Skeletal muscle tissue (tissue), 3 donors: ENCODE measurements at regions not wholly inside any gene's neighbourhood (a gene's known extent, or its start where the extent isn't known, plus 50 kb on each side); places are given as distances from the start of the nearest gene placed in this dataset.

Experiments used
- H3K27ac ChIP-seq: one replicate; pipeline ENCODE4 v1.7.0; 2013; ENCODE audit warnings: mild to moderate bottlenecking, low read depth, low read length, inconsistent platforms
- H3K27me3 ChIP-seq, 3 donors: one replicate each; pipeline ENCODE4 v1.7.0; 2013; ENCODE audit warnings: low read length in 3 of 3; ENCODE audit not compliant: control insufficient read depth in 3 of 3, insufficient read depth in 3 of 3
- H3K36me3 ChIP-seq, 3 donors: one replicate each; pipeline ENCODE4 v1.7.0; 2013; ENCODE audit warnings: low read length in 3 of 3; ENCODE audit not compliant: control insufficient read depth in 3 of 3, insufficient read depth in 3 of 3
- H3K4me1 ChIP-seq, 3 donors: one replicate each; pipeline ENCODE4 v1.7.0; 2013; ENCODE audit warnings: low read length in 3 of 3, mild to moderate bottlenecking in 3 of 3; ENCODE audit not compliant: control insufficient read depth in 3 of 3, insufficient read depth in 3 of 3
- H3K4me3 ChIP-seq, 3 donors: one replicate each; pipeline ENCODE4 v1.7.0; 2013; ENCODE audit warnings: low read length in 3 of 3
- H3K9ac ChIP-seq, 3 donors: one replicate each; pipeline ENCODE4 v1.7.0; 2013; ENCODE audit warnings: low read length in 3 of 3, mild to moderate bottlenecking in 3 of 3, moderate library complexity in 2 of 3, low read depth in 1 of 3
- H3K9me3 ChIP-seq, 3 donors: one replicate each; pipeline ENCODE4 v1.7.0; 2013; ENCODE audit warnings: low read length in 3 of 3; ENCODE audit not compliant: control insufficient read depth in 3 of 3
- donor health status: Osteomylitis.

DNA sequence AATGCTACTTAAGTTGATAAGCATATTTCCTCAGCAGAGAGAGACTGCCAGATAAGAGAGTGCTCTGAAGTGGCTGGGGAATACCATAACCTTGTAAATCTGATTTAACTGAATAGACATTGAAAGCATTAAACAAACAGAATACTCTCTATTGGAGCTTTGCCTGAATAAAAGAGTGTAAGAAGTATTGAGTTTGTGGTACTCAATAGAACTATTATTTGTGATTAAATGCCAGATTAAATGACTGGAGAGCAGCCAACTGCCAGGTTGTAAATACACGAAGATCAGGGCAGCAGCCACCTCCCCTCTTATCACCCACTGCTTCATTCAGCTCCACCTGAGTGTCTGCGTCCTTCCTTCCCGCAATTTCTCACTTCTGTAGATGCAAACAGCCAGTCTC lies 373.6 kb downstream of the DCDC2C start:
- no peak overlapping the region for H3K27ac ChIP-seq
- no peaks in the 10 kb centered on the region for H3K36me3 ChIP-seq
- no peak overlapping the region for H3K4me3 ChIP-seq
- H3K9me3 ChIP-seq, result no peaks in the 10 kb centered on the region
- no peaks in the 10 kb centered on the region for H3K4me1 ChIP-seq
- no peaks in the 10 kb centered on the region for H3K27me3 ChIP-seq
- H3K9ac ChIP-seq, result no peak overlapping the region

DNA sequence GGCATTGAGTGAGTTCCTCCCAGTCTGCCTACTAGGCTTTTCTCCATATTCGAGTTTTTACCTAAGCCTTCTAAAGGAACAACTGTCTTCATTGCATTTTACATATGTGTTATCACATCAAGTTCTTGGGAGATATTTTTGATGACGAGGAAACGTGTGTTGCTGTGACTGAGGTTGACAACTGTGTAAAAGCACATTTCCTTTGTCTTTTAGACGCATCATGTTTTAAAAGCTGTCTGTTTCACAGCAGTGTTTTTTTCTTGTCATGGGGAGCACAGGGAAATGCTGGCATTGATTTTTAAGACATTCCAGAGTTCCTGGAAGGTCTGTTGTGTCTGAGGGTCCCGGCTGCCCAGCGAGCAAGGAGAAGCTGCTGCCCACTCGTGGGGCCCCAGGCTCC lies 381.8 kb downstream of the DCDC2C start:
- Histone ChIP-seq H3K4me1 (no peaks in the 10 kb centered on the region), H3K9me3 (no peaks in the 10 kb centered on the region), H3K27ac (no peak overlapping the region), H3K4me3 (no peak overlapping the region), H3K9ac (no peak overlapping the region), H3K36me3 (no peaks in the 10 kb centered on the region), H3K27me3 (no peaks in the 10 kb centered on the region)

DNA sequence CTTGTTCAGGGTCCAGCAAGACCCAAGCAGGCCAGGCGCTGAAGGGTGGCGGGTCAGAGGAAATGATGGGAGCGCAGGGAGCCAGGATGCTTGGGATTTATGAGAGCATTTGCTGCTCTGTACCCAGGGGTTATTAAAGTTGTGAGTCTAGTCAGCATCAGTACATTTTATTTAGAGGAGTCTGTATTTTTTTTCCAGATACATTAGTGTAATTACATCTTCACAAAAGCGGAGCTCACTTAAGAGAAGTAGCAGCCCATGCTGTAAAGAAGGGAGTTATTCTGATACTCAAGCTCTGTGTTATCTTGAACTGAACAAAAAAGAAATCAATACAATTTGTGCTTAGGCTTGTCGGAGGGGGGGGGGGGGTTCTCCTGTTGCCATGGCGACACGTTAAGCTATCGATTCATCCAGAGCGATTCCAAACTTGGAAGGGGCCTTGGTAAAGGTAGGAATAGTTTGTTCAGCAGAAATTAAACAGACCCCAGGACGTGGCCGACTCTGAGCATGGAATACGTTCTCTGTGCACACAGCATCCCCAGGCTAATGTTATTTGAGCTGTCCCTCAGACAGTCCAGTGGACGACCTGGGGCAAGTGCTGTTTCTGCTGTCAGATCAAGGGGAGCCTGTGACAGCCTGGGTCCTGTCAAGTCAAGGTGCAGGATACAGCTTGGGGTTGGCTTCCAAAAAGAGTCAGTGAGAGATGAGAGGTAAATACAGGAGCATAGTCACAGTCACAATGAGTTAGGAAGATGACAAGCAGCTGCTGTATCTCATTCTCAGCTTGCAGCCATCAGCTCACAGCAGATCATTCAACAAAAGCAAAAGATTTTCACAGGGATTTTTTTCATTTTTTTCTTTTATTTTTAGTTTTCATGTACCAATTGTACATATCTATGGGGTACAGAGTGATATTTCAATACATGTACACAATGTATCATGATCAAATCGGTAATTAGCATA lies 387.6 kb downstream of the DCDC2C start:
- Histone ChIP-seq H3K9me3 (no peaks in the 10 kb centered on the region), H3K9ac (no peak overlapping the region), H3K27me3 (peaks cover 0 to 2% (median 0%) of the 10 kb centered on the region in 3 donors), H3K4me1 (no peaks in the 10 kb centered on the region), H3K27ac (no peak overlapping the region), H3K4me3 (no peak overlapping the region), H3K36me3 (no peaks in the 10 kb centered on the region)

DNA sequence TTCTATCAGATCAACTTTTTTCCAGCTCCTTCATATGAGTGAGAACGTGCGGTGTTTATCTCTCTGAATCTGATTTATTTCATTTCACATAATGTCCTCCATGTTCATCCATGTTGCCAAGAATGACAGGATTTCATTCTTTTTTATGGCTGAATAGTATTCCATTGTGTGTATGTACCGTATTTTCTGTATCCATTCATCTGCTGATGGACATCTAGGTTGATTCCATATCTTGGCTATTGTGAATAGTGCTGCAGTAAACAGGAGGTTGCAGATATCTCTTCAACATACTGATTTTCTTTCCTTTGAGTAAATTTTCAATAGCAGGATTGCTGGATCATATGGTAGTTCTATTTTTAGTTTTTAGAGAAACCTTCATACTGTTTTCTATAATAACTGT lies 388.5 kb downstream of the DCDC2C start:
- H3K9me3 ChIP-seq, result no peaks in the 10 kb centered on the region
- H3K27me3 ChIP-seq, result peaks cover 0 to 2% (median 0%) of the 10 kb centered on the region in 3 donors
- H3K9ac ChIP-seq, result no peak overlapping the region
- H3K4me3 ChIP-seq, result no peak overlapping the region
- H3K4me1 ChIP-seq, result no peaks in the 10 kb centered on the region
- H3K36me3 ChIP-seq, result no peaks in the 10 kb centered on the region
- H3K27ac ChIP-seq, result no peak overlapping the region

DNA sequence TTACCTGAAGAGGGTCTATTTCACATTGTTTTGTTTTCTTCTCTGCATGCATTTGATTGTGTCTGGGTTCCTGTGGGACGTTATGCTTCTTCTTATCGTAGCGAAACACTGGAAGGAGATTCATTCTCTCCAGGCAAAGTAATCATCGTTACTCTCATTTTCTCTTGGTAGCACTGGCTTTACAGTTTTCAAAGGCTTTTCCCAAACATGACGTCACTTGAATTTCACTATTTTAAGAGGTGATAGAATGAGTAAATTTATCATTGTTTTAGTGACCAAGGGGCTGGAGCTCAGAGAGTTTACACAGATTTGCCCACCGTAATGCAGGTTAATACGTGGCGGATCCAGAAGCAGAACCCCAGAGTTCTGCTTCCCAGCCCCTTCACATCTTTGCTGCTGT lies 391.4 kb downstream of the DCDC2C start:
- Histone ChIP-seq H3K27ac (no peak overlapping the region), H3K36me3 (no peaks in the 10 kb centered on the region), H3K9ac (no peak overlapping the region), H3K9me3 (no peaks in the 10 kb centered on the region), H3K4me1 (no peaks in the 10 kb centered on the region), H3K4me3 (no peak overlapping the region), H3K27me3 (peaks cover 0 to 3% (median 2%) of the 10 kb centered on the region in 3 donors)

DNA sequence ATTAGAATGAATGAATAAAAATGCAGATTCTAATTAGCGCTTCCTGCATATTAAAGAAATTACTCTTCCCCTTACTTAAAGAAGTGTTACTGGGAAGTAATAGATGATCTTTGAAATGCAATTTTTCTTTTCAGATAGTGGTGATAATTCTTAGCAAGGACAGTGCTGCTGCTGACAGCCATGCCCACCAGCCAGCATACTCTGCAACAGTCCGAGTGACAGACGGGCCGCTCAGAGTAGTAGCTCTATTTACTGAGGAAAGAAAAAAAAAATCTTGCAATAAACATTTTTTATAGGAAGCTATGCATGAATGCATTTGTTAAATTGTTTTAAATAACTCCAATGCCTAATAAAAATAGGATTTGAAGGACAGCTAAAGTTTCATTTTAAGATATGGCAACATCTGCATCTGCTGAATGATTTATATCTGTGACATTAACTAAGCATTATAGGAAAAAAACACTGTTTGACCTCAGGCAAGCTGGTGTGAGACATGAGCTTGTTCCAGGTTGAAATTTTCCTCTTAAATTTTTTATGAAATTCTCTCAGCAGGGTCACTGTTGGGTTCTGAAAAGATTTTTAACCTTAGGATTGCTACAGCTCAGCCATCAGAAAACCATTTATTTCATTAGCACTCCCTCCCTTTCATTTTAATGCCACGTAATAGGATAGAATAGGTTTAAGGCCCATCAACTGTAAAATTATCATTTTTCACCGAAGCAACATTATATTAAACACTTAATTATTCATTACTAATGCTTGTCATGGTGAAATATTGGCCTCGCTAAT lies 393.8 kb downstream of the DCDC2C start:
- Histone ChIP-seq H3K4me1 (no peaks in the 10 kb centered on the region), H3K36me3 (no peaks in the 10 kb centered on the region), H3K27me3 (peaks cover 0 to 3% (median 2%) of the 10 kb centered on the region in 3 donors), H3K9ac (no peak overlapping the region), H3K9me3 (no peaks in the 10 kb centered on the region), H3K4me3 (no peak overlapping the region), H3K27ac (no peak overlapping the region)

DNA sequence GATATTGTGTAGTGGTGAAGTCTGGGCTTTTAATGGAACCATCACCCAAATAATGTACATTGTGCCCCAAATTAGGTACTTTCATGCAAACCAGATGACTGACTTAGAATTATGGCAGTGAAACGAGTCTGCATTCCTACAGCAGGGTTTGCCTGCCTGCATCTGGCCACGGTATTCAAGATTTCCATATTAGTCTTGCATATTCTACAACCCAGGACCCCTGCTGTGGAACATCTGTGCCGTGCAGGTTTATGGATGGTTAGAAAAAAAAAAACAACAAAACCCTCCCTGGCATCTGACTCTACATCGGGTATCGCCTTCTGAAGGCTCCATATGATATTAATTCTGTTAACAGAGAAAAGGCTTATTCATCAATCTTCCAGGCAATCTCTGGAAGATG lies 394.8 kb downstream of the DCDC2C start:
- no peak overlapping the region for H3K27ac ChIP-seq
- no peak overlapping the region for H3K4me3 ChIP-seq
- no peaks in the 10 kb centered on the region for H3K4me1 ChIP-seq
- H3K9ac ChIP-seq, result no peak overlapping the region
- peaks cover 0 to 3% (median 2%) of the 10 kb centered on the region in 3 donors for H3K27me3 ChIP-seq
- no peaks in the 10 kb centered on the region for H3K36me3 ChIP-seq
- no peaks in the 10 kb centered on the region for H3K9me3 ChIP-seq

DNA sequence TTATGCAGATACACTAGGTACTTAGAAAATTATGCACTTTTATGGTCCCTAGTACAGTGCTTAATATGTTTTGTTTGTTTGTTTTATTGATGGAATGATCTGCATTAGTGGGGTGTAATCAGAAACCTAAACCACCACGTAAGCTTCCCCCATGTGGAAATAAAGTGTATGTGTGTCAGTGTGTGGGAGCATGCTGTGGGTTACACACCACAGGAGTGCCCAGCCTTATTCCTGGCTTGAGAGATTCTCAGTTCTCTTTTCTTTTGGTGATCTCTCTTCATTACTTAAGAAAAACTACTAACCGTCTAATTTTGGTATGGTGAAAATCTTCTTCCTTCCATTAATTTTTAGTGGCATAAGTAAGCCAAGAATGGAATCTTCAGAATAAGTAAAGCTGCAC lies 398.6 kb downstream of the DCDC2C start:
- Histone ChIP-seq H3K27ac (no peak overlapping the region), H3K9ac (no peak overlapping the region), H3K27me3 (peaks cover 0 to 3% (median 0%) of the 10 kb centered on the region in 3 donors)

DNA sequence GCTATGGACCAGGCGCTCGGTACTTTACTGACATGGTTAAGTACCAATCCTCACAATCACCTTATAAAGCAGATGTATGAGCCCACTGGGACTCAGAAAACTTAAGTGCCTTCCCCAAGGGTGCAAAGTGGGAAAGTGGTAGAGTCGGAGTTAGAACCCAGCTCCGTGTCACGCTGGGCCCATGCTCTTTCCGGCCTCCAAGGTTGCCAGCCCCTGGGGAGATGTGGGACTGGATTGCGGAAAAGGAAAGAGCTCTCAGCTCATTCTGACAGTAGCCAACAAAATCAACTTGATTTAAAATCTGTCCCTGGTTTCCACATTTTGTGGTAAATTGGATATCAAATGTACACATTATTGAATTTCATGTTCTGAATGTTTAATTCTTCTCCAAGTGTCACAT lies 403.8 kb downstream of the DCDC2C start:
- Histone ChIP-seq H3K9ac (no peak overlapping the region), H3K9me3 (peaks cover 0 to 3% (median 0%) of the 10 kb centered on the region in 3 donors), H3K4me1 (no peaks in the 10 kb centered on the region), H3K27ac (no peak overlapping the region), H3K36me3 (no peaks in the 10 kb centered on the region), H3K4me3 (no peak overlapping the region), H3K27me3 (no peaks in the 10 kb centered on the region)

More for the DNA sequence above, 398.6 kb downstream of the DCDC2C start:
- Histone ChIP-seq H3K4me3 (no peak overlapping the region), H3K36me3 (no peaks in the 10 kb centered on the region), H3K4me1 (no peaks in the 10 kb centered on the region), H3K9me3 (peaks cover 0 to 3% (median 0%) of the 10 kb centered on the region in 3 donors)

DNA sequence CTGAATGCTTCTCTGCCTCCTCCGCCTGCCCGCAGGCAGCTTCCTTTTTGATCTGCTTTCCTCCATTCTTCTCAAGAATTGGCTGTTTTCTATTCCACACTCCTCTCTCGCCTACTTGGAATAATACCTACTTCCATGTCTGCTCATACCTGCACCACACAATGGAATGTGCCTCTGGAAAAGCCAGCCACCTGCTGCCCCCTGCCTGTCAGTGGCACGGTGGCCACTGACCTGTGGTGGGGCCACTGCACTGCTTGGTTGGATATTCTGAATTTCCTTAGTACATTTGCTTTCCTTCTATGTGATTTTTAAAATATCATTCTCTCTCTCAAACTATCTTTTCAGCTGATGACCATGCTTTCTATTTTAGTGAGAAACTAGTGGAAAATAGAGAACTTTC lies 406.9 kb downstream of the DCDC2C start:
- Histone ChIP-seq H3K27me3 (no peaks in the 10 kb centered on the region), H3K4me3 (no peak overlapping the region), H3K36me3 (no peaks in the 10 kb centered on the region), H3K9me3 (no peaks in the 10 kb centered on the region), H3K27ac (no peak overlapping the region), H3K9ac (no peak overlapping the region), H3K4me1 (no peaks in the 10 kb centered on the region)
